C4-2B (cell line): ENCODE measurements at regions not wholly inside any gene's neighbourhood (a gene's known extent, or its start where the extent isn't known, plus 50 kb on each side); places are given as distances from the start of the nearest gene placed in this dataset.

Experiments used
- ZFX ChIP-seq: fragments of 450-650 bp; IDR thresholded peaks from 2 replicates; pipeline ENCODE4 v1.6.1; 2017
- TF ChIP-seq, protein P1 (sequence below): fragments of 450-650 bp; conservative IDR thresholded peaks from 2 replicates; pipeline ENCODE4 v1.5.1; 2017; ENCODE audit warnings: mild to moderate bottlenecking

DNA sequence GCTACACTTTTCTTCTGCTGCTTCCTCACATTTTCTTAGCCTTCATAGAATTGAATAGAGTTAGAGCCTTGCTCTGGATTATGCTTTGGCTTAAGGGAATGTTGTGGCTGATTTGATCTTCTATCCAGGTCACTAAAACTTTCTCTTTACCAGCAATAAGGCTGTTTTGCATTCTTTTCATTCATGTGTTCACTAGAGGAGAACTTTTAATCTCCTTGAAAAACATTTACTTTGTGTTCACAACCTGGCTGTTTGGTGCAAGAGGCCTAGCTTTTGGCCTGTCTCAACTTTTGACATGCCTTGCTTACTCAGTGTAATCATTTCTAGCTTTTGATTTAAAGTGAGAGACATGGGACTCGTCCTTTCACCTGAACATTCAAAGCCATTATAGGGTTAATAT, 87.7 kb upstream of the RAB40AL start:
- TF ChIP-seq, protein P1, sequence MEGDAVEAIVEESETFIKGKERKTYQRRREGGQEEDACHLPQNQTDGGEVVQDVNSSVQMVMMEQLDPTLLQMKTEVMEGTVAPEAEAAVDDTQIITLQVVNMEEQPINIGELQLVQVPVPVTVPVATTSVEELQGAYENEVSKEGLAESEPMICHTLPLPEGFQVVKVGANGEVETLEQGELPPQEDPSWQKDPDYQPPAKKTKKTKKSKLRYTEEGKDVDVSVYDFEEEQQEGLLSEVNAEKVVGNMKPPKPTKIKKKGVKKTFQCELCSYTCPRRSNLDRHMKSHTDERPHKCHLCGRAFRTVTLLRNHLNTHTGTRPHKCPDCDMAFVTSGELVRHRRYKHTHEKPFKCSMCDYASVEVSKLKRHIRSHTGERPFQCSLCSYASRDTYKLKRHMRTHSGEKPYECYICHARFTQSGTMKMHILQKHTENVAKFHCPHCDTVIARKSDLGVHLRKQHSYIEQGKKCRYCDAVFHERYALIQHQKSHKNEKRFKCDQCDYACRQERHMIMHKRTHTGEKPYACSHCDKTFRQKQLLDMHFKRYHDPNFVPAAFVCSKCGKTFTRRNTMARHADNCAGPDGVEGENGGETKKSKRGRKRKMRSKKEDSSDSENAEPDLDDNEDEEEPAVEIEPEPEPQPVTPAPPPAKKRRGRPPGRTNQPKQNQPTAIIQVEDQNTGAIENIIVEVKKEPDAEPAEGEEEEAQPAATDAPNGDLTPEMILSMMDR = no peak
- no peak for TF ChIP-seq ZFX
